ENCODE measurements at regions not wholly inside any gene's neighbourhood (a gene's known extent, or its start where the extent isn't known, plus 50 kb on each side); places are given as distances from the start of the nearest gene placed in this dataset.

DNA sequence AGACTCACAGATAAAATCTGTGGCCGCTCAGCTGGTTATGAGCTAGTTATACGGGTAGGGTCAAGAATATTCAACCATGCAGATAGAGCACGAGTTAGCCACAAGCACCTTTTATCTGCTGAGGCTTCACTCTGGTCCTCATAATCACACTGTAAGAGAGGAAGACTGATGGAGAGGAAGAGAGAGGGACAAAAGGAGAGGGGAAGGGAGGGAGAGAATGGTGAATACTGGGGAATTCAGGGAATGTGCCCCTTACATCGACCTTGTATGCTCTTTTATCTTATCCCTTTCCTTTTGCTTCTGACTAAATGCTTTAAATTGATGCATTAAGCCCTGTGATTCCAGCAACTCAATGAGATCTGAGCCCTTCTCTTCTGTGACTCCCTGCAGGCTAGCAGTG, 333.1 kb downstream of the DSEL start:
- TF ChIP-seq RAD21 (IDR thresholded peaks at IDR 0.05) (no peak), RXRA (IDR thresholded peaks at IDR 0.05) (no peak), TAF1 (conservative IDR thresholded peaks at IDR 0.05) (no peak)
- TF ChIP-seq, protein P1, sequence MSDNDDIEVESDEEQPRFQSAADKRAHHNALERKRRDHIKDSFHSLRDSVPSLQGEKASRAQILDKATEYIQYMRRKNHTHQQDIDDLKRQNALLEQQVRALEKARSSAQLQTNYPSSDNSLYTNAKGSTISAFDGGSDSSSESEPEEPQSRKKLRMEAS (IDR thresholded peaks at IDR 0.05): no peak
- TF ChIP-seq, protein P2, sequence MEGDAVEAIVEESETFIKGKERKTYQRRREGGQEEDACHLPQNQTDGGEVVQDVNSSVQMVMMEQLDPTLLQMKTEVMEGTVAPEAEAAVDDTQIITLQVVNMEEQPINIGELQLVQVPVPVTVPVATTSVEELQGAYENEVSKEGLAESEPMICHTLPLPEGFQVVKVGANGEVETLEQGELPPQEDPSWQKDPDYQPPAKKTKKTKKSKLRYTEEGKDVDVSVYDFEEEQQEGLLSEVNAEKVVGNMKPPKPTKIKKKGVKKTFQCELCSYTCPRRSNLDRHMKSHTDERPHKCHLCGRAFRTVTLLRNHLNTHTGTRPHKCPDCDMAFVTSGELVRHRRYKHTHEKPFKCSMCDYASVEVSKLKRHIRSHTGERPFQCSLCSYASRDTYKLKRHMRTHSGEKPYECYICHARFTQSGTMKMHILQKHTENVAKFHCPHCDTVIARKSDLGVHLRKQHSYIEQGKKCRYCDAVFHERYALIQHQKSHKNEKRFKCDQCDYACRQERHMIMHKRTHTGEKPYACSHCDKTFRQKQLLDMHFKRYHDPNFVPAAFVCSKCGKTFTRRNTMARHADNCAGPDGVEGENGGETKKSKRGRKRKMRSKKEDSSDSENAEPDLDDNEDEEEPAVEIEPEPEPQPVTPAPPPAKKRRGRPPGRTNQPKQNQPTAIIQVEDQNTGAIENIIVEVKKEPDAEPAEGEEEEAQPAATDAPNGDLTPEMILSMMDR (IDR thresholded peaks at IDR 0.05; ENCODE audit: low read depth, low read length, missing input control): no peak
- TF ChIP-seq, protein P3, sequence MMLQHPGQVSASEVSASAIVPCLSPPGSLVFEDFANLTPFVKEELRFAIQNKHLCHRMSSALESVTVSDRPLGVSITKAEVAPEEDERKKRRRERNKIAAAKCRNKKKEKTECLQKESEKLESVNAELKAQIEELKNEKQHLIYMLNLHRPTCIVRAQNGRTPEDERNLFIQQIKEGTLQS (IDR thresholded peaks at IDR 0.05): no peak
- TF ChIP-seq, protein P4, sequence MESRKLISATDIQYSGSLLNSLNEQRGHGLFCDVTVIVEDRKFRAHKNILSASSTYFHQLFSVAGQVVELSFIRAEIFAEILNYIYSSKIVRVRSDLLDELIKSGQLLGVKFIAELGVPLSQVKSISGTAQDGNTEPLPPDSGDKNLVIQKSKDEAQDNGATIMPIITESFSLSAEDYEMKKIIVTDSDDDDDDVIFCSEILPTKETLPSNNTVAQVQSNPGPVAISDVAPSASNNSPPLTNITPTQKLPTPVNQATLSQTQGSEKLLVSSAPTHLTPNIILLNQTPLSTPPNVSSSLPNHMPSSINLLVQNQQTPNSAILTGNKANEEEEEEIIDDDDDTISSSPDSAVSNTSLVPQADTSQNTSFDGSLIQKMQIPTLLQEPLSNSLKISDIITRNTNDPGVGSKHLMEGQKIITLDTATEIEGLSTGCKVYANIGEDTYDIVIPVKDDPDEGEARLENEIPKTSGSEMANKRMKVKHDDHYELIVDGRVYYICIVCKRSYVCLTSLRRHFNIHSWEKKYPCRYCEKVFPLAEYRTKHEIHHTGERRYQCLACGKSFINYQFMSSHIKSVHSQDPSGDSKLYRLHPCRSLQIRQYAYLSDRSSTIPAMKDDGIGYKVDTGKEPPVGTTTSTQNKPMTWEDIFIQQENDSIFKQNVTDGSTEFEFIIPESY (IDR thresholded peaks at IDR 0.05): no peak

Data from liver (tissue), 3 donors.